GM12873 (cell line): ENCODE measurements at regions not wholly inside any gene's neighbourhood (a gene's known extent, or its start where the extent isn't known, plus 50 kb on each side); places are given as distances from the start of the nearest gene placed in this dataset.

Experiments
- CTCF ChIP-seq: IDR thresholded peaks from 2 replicates; pipeline ENCODE4 v1.5.1; 2012; ENCODE audit warnings: low read depth, mild to moderate bottlenecking, moderate library complexity, low read length, control low read depth; ENCODE audit not compliant: insufficient read depth; ENCODE audit errors: missing control alignments

- no peak for TF ChIP-seq CTCF
Measured at GRCh38 chr12:94033784-94034183, 114.6 kb upstream of the PLXNC1 start.

- TF ChIP-seq CTCF = no peak
Measured at GRCh38 chr12:94037444-94037843, 110.9 kb upstream of the PLXNC1 start.

GRCh38 chr12:94038605-94039004 is 109.8 kb upstream of the PLXNC1 start:
- no peak for TF ChIP-seq CTCF

- TF ChIP-seq CTCF = no peak
Measured at GRCh38 chr12:94039199-94039840, 109.1 kb upstream of the PLXNC1 start.

- TF ChIP-seq CTCF = no peak
Measured at GRCh38 chr12:94039914-94040313, 108.5 kb upstream of the PLXNC1 start.

GRCh38 chr12:94041850-94042249 is 106.5 kb upstream of the PLXNC1 start:
- no peak for TF ChIP-seq CTCF

GRCh38 chr12:94042321-94042720 is 106.1 kb upstream of the PLXNC1 start:
- TF ChIP-seq CTCF = no peak
